HEK293T (cell line): ENCODE measurements at regions not wholly inside any gene's neighbourhood (a gene's known extent, or its start where the extent isn't known, plus 50 kb on each side); places are given as distances from the start of the nearest gene placed in this dataset.

ENCODE experiments used
- CTCF ChIA-PET: fragments of 350-600 bp; formaldehyde crosslinking; extraction: SDS; loops from one replicate; lab custom pipeline; 2021; ENCODE audit warnings: antibody characterized with exemption, inconsistent platforms; lab: Yijun Ruan, JAX
- POLR2A ChIA-PET: fragments of 350-600 bp; formaldehyde crosslinking; extraction: SDS; loops from one replicate; lab custom pipeline; 2020; ENCODE audit warnings: antibody characterized with exemption, inconsistent platforms; lab: Yijun Ruan, JAX
- DNase-seq: peaks from one replicate; pipeline ENCODE4 v3.0.0; 2012; ENCODE audit warnings: mixed read lengths; ENCODE audit errors: extremely low spot score
- ARNT ChIP-seq: fragments of 450-650 bp; IDR thresholded peaks from 2 replicates; pipeline ENCODE4 v1.6.1; 2017; ENCODE audit warnings: mild to moderate bottlenecking
- BHLHE40 ChIP-seq: fragments of 450-650 bp; IDR thresholded peaks from 2 replicates; pipeline ENCODE4 v1.6.1; 2016; ENCODE audit warnings: mild to moderate bottlenecking, moderate library complexity, borderline replicate concordance
- CTBP1 ChIP-seq: fragments of 450-650 bp; IDR thresholded peaks from 2 replicates; pipeline ENCODE4 v1.6.1; 2016; ENCODE audit warnings: borderline replicate concordance
- ELF4 ChIP-seq: fragments of 450-650 bp; IDR thresholded peaks from 2 replicates; pipeline ENCODE4 v1.6.1; 2017; ENCODE audit warnings: antibody characterized with exemption
- FOXA1 ChIP-seq: fragments of 450-650 bp; IDR thresholded peaks from 2 replicates; pipeline ENCODE4 v1.6.1; 2016; ENCODE audit warnings: mild to moderate bottlenecking
- FOXK2 ChIP-seq: fragments of 450-650 bp; IDR thresholded peaks from 2 replicates; pipeline ENCODE4 v1.6.1; 2016; ENCODE audit warnings: mild to moderate bottlenecking
- FOXM1 ChIP-seq: fragments of 450-650 bp; IDR thresholded peaks from 2 replicates; pipeline ENCODE4 v1.6.1; 2017; ENCODE audit warnings: mild to moderate bottlenecking, borderline replicate concordance
- HDGF ChIP-seq: fragments of 450-650 bp; IDR thresholded peaks from 2 replicates; pipeline ENCODE4 v1.6.1; 2017; ENCODE audit warnings: antibody characterized with exemption, borderline replicate concordance
- L3MBTL2 ChIP-seq: fragments of 450-650 bp; conservative IDR thresholded peaks from 2 replicates; pipeline ENCODE4 v1.6.1; 2016; ENCODE audit warnings: mild to moderate bottlenecking
- LEF1 ChIP-seq: fragments of 450-650 bp; IDR thresholded peaks from 2 replicates; pipeline ENCODE4 v1.6.1; 2017; ENCODE audit warnings: mild to moderate bottlenecking, borderline replicate concordance
- NFRKB ChIP-seq: fragments of 450-650 bp; IDR thresholded peaks from 2 replicates; pipeline ENCODE4 v1.6.1; 2016; ENCODE audit warnings: mild to moderate bottlenecking, moderate library complexity
- PKNOX1 ChIP-seq: fragments of 450-650 bp; IDR thresholded peaks from 2 replicates; pipeline ENCODE4 v1.6.1; 2016
- SP1 ChIP-seq: fragments of 450-650 bp; IDR thresholded peaks from 2 replicates; pipeline ENCODE4 v1.6.1; 2017
- SUZ12 ChIP-seq: fragments of 450-650 bp; IDR thresholded peaks from 2 replicates; pipeline ENCODE4 v1.6.1; 2016; ENCODE audit warnings: mild to moderate bottlenecking
- TARDBP ChIP-seq: fragments of 450-650 bp; IDR thresholded peaks from 2 replicates; pipeline ENCODE4 v1.6.1; 2016
- ZNF384 ChIP-seq: fragments of 450-650 bp; IDR thresholded peaks from 2 replicates; pipeline ENCODE4 v1.6.1; 2016

- POLR2A ChIA-PET, result no interaction called here
- DNase-seq, result no peak
Measured at GRCh38 chr2:2642906-2643890, 312.1 kb upstream of the MYT1L start.

GRCh38 chr2:2641541-2642410 is 310.7 kb upstream of the MYT1L start:
- DNase-seq, result no peak
- no peak for TF ChIP-seq LEF1
- ChIA-PET CTCF (interaction anchor here (0.6 kb wide), 1 partner anchor 998 kb away, joined by 3 read pairs; no protein-coding TSS in a partner anchor), POLR2A (no interaction called here)

More at GRCh38 chr2:2642906-2643890, 312.1 kb upstream of the MYT1L start:
- TF ChIP-seq ARNT (no peak), ELF4 (no peak), FOXK2 (no peak), LEF1 (no peak), FOXM1 (no peak), HDGF (no peak), L3MBTL2 (no peak), PKNOX1 (no peak), FOXA1 (no peak), NFRKB (no peak), TARDBP (no peak), CTBP1 (no peak)
- CTCF ChIA-PET, result no interaction called here

- CTCF ChIA-PET, result no interaction called here
- DNase-seq, result no peak
- POLR2A ChIA-PET, result no interaction called here
- TF ChIP-seq CTBP1, result no peak
- TF ChIP-seq SUZ12, result no peak
- no peak for TF ChIP-seq ELF4
- TF ChIP-seq ZNF384, result no peak
- TF ChIP-seq NFRKB, result no peak
- no peak for TF ChIP-seq LEF1
- TF ChIP-seq SP1, result no peak
- TF ChIP-seq L3MBTL2, result no peak
- no peak for TF ChIP-seq TARDBP
- no peak for TF ChIP-seq HDGF
Measured at GRCh38 chr2:2640818-2641217, 309.7 kb upstream of the MYT1L start.

GRCh38 chr2:2640371-2640770 is 309.3 kb upstream of the MYT1L start:
- no peak for DNase-seq
- POLR2A ChIA-PET, result no interaction called here
- CTCF ChIA-PET, result no interaction called here
- TF ChIP-seq NFRKB (no peak), HDGF (no peak), L3MBTL2 (no peak), ZNF384 (no peak), FOXA1 (no peak), CTBP1 (no peak), SP1 (no peak), PKNOX1 (no peak), FOXM1 (no peak), BHLHE40 (no peak), LEF1 (no peak), ELF4 (no peak)

GRCh38 chr2:2639251-2640139 is 308.4 kb upstream of the MYT1L start:
- ChIA-PET POLR2A (no interaction called here), CTCF (no interaction called here)
- DNase-seq, result no peak
- TF ChIP-seq TARDBP (no peak), ARNT (no peak), PKNOX1 (no peak), NFRKB (no peak), FOXK2 (no peak), BHLHE40 (no peak), CTBP1 (no peak), FOXM1 (no peak)
